Daoy (cell line): ENCODE measurements at regions not wholly inside any gene's neighbourhood (a gene's known extent, or its start where the extent isn't known, plus 50 kb on each side); places are given as distances from the start of the nearest gene placed in this dataset.

Experiments
- DNase-seq: peaks from one replicate; pipeline ENCODE4 v3.0.0-alpha.2; 2015; ENCODE audit warnings: low read depth

DNA sequence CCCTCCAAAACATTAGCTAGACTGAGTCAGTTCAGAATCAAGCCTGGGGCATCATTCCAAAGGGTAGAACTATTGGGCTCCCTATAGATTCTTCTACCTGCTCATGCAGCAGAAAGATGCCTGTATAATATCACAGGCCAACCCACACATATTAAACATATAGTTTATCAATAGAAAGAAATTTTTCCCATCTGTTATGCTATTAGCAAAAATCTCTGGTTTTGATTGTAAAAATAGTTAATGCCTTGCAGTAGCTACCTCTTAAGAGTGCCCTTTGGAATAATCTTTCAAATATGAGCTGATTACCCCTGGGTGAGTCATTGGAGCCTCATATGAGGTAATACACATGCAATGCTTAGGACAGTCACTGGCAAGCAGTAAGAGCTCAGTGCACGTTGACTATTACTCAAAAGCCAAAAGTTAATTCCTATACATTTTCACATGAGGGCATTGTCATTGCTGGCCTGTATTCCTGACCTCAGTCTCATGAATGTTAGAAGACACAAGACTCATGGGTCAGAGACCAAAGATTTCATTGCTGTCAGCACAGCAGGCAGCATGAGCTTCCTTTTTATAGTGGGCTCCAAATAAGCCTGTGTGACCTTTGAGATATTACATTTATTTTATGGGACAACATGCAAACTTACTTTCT is 180.0 kb downstream of the FGFR2 start:
- DNase-seq = peak; percentile 19

DNA sequence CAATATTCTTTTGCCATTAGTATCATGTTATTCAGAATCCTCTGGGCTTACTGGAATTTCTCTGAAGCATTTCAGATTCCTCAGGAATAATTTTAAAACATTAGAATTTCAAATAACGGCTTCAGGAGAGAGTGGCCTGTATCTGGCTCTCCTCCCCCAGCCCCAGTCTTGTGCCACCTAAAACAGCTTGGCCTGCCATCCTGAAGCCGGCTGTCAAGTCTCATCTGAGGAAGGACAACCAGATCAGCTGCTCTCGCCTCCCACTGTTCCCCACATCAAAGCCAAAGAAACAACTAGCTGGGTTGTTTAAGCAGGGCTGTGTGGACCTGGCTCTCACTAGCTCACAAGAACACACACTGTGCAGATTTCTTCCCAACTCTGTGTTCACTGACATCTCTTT is 178.2 kb downstream of the FGFR2 start:
- DNase-seq = no peak

DNA sequence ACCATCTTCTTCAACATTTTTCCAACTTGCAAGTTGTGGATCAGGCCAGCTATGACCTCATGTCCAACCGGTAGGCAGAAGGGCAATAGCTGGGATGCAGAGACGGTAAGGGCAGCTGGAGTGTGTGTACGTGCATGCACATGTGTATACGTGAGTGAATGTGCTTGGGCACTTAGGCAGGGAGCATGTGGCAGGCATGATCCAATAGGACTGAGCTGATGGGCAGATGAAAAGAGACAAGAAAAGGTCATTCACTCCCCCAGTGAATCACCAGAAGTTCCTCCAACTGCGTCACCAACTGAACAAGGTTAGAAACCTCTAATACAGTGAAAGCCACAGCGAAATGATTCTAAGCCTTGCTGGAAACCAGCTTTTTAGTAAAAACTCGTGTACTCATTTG is 176.1 kb downstream of the FGFR2 start:
- no peak for DNase-seq

DNA sequence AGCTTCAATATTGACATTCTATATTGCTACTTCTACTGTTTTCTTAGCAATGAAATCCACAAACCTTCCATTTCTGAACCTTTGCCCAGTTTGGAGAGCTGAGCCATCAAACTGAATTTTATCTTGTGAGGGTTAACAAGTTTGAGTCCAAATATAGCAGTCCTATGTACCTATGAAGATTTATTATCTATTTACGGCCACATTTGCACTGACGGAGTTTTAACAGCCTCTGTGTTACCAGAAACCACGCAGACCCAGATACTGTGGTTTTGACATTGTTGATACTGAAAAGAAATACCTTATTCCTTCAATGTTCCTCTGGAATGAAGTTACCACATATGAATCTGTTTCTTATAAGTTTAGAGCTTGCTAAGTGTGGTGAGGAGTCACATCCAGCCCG is 172.6 kb downstream of the FGFR2 start:
- DNase-seq = no peak

DNA sequence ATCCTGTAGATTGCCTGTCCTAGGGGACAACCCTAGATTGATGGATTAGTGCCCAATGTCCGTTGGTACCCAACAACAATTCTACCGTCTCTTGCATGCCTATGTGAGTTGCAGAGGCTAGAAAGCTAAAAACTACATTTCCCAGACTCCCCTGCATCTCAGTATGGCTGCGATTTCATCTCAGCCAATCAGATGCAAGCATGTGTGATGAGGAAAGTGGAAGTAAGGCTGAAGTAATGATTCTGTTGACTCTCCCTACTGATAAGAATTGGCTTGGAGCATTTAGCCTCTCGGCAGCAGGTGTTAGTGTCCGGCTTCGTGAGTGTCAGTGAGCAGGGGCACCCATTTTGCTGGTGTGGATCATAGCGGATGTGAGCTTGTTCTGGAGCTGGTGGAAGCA is 171.9 kb downstream of the FGFR2 start:
- DNase-seq = peak; percentile 29
